ENCODE measurements at regions not wholly inside any gene's neighbourhood (a gene's known extent, or its start where the extent isn't known, plus 50 kb on each side); places are given as distances from the start of the nearest gene placed in this dataset.

GRCh38 chr4:11702886-11703557, 274.3 kb upstream of the HS3ST1 start:
- peaks cover 7% of the 10 kb centered on the region for H3K27me3 Mint-ChIP-seq
- H3K9me3 Mint-ChIP-seq: peaks cover 5% of the 10 kb centered on the region
- H3K4me3 Mint-ChIP-seq: no peak overlapping the region
- DNase-seq: no peak
- no peak overlapping the region for H3K27ac Mint-ChIP-seq
- no peaks in the 10 kb centered on the region for H3K4me1 Mint-ChIP-seq (ENCODE audit: low read depth)
- H3K36me3 Mint-ChIP-seq (ENCODE audit: low read depth): no peaks in the 10 kb centered on the region

GRCh38 chr4:11701966-11702725, 273.5 kb upstream of the HS3ST1 start:
- H3K27me3 Mint-ChIP-seq: peaks cover 3% of the 10 kb centered on the region
- H3K9me3 Mint-ChIP-seq: no peaks in the 10 kb centered on the region
- H3K27ac Mint-ChIP-seq: no peak overlapping the region
- no peaks in the 10 kb centered on the region for H3K4me1 Mint-ChIP-seq (ENCODE audit: low read depth)
- no peak overlapping the region for H3K4me3 Mint-ChIP-seq
- DNase-seq: no peak
- H3K36me3 Mint-ChIP-seq (ENCODE audit: low read depth): no peaks in the 10 kb centered on the region

GRCh38 chr4:11700751-11701226, 272.1 kb upstream of the HS3ST1 start:
- DNase-seq: no peak
- Mint-ChIP-seq H3K27ac (no peak overlapping the region), H3K4me3 (no peak overlapping the region), H3K36me3 (ENCODE audit: low read depth) (no peaks in the 10 kb centered on the region), H3K4me1 (ENCODE audit: low read depth) (no peaks in the 10 kb centered on the region), H3K27me3 (peaks cover 3% of the 10 kb centered on the region), H3K9me3 (no peaks in the 10 kb centered on the region)

GRCh38 chr4:11698846-11699590, 270.3 kb upstream of the HS3ST1 start:
- Mint-ChIP-seq H3K4me1 (ENCODE audit: low read depth) (no peaks in the 10 kb centered on the region), H3K4me3 (no peak overlapping the region), H3K27ac (no peak overlapping the region), H3K27me3 (peaks cover 3% of the 10 kb centered on the region), H3K36me3 (ENCODE audit: low read depth) (no peaks in the 10 kb centered on the region), H3K9me3 (peaks cover 1% of the 10 kb centered on the region)
- no peak for DNase-seq

GRCh38 chr4:11698033-11698432, 269.3 kb upstream of the HS3ST1 start:
- Mint-ChIP-seq H3K36me3 (ENCODE audit: low read depth) (no peaks in the 10 kb centered on the region), H3K4me1 (ENCODE audit: low read depth) (no peaks in the 10 kb centered on the region), H3K4me3 (no peak overlapping the region), H3K9me3 (peaks cover 7% of the 10 kb centered on the region), H3K27me3 (peaks cover 3% of the 10 kb centered on the region), H3K27ac (no peak overlapping the region)
- no peak for DNase-seq

GRCh38 chr4:11693693-11694092, 265.0 kb upstream of the HS3ST1 start:
- no peaks in the 10 kb centered on the region for H3K4me1 Mint-ChIP-seq (ENCODE audit: low read depth)

GRCh38 chr4:11691236-11691635, 262.5 kb upstream of the HS3ST1 start:
- no peaks in the 10 kb centered on the region for H3K36me3 Mint-ChIP-seq (ENCODE audit: low read depth)
- no peaks in the 10 kb centered on the region for H3K4me1 Mint-ChIP-seq (ENCODE audit: low read depth)
- H3K27ac Mint-ChIP-seq: no peak overlapping the region
- peaks cover 7% of the 10 kb centered on the region for H3K9me3 Mint-ChIP-seq
- no peak for DNase-seq
- H3K27me3 Mint-ChIP-seq: peaks cover 8% of the 10 kb centered on the region
- H3K4me3 Mint-ChIP-seq: no peak overlapping the region

More at GRCh38 chr4:11693693-11694092, 265.0 kb upstream of the HS3ST1 start:
- no peak overlapping the region for H3K4me3 Mint-ChIP-seq
- peaks cover 4% of the 10 kb centered on the region for H3K27me3 Mint-ChIP-seq
- H3K9me3 Mint-ChIP-seq: peaks cover 7% of the 10 kb centered on the region
- no peak overlapping the region for H3K27ac Mint-ChIP-seq
- no peaks in the 10 kb centered on the region for H3K36me3 Mint-ChIP-seq (ENCODE audit: low read depth)
- DNase-seq: no peak

GRCh38 chr4:11687727-11688126, 259.0 kb upstream of the HS3ST1 start:
- Mint-ChIP-seq H3K4me1 (ENCODE audit: low read depth) (no peaks in the 10 kb centered on the region), H3K4me3 (no peak overlapping the region), H3K9me3 (no peaks in the 10 kb centered on the region), H3K27me3 (peaks cover 18% of the 10 kb centered on the region), H3K27ac (no peak overlapping the region), H3K36me3 (ENCODE audit: low read depth) (no peaks in the 10 kb centered on the region)
- DNase-seq: no peak

- H3K4me3 Mint-ChIP-seq: no peak overlapping the region
- H3K27me3 Mint-ChIP-seq: peaks cover 18% of the 10 kb centered on the region
- no peaks in the 10 kb centered on the region for H3K36me3 Mint-ChIP-seq (ENCODE audit: low read depth)
These were observed 256.8 kb upstream of the HS3ST1 start for GRCh38 chr4:11685481-11685880.

GRCh38 chr4:11675051-11675800, 246.5 kb upstream of the HS3ST1 start:
- H3K27me3 Mint-ChIP-seq: peaks cover 13% of the 10 kb centered on the region
- H3K4me3 Mint-ChIP-seq: no peak overlapping the region
- no peaks in the 10 kb centered on the region for H3K4me1 Mint-ChIP-seq (ENCODE audit: low read depth)
- no peaks in the 10 kb centered on the region for H3K36me3 Mint-ChIP-seq (ENCODE audit: low read depth)
- no peaks in the 10 kb centered on the region for H3K9me3 Mint-ChIP-seq
- H3K27ac Mint-ChIP-seq: no peak overlapping the region
- no peak for DNase-seq

More at GRCh38 chr4:11685481-11685880, 256.8 kb upstream of the HS3ST1 start:
- H3K4me1 Mint-ChIP-seq (ENCODE audit: low read depth): no peaks in the 10 kb centered on the region
- no peak for DNase-seq
- H3K27ac Mint-ChIP-seq: no peak overlapping the region
- H3K9me3 Mint-ChIP-seq: no peaks in the 10 kb centered on the region

GRCh38 chr4:11670304-11670703, 241.6 kb upstream of the HS3ST1 start:
- no peak overlapping the region for H3K27ac Mint-ChIP-seq
- no peaks in the 10 kb centered on the region for H3K4me1 Mint-ChIP-seq (ENCODE audit: low read depth)
- no peaks in the 10 kb centered on the region for H3K9me3 Mint-ChIP-seq
- no peaks in the 10 kb centered on the region for H3K27me3 Mint-ChIP-seq
- no peak for DNase-seq
- H3K4me3 Mint-ChIP-seq: no peak overlapping the region
- no peaks in the 10 kb centered on the region for H3K36me3 Mint-ChIP-seq (ENCODE audit: low read depth)

- Mint-ChIP-seq H3K4me3 (no peak overlapping the region), H3K4me1 (ENCODE audit: low read depth) (no peaks in the 10 kb centered on the region), H3K27me3 (no peaks in the 10 kb centered on the region), H3K9me3 (no peaks in the 10 kb centered on the region), H3K27ac (no peak overlapping the region), H3K36me3 (ENCODE audit: low read depth) (no peaks in the 10 kb centered on the region)
- DNase-seq: no peak
These were observed 240.5 kb upstream of the HS3ST1 start for GRCh38 chr4:11669156-11669555.

GRCh38 chr4:11663114-11663513, 234.4 kb upstream of the HS3ST1 start:
- H3K27me3 Mint-ChIP-seq: peaks cover 3% of the 10 kb centered on the region
- H3K27ac Mint-ChIP-seq: no peak overlapping the region
- no peak for DNase-seq
- no peaks in the 10 kb centered on the region for H3K9me3 Mint-ChIP-seq
- H3K36me3 Mint-ChIP-seq (ENCODE audit: low read depth): no peaks in the 10 kb centered on the region
- no peaks in the 10 kb centered on the region for H3K4me1 Mint-ChIP-seq (ENCODE audit: low read depth)
- H3K4me3 Mint-ChIP-seq: no peak overlapping the region
